Activated naive CD4-positive, alpha-beta T cell treated with anti-CD3 and anti-CD28 coated beads for 36 hours (primary cell): ENCODE measurements at regions not wholly inside any gene's neighbourhood (a gene's known extent, or its start where the extent isn't known, plus 50 kb on each side); places are given as distances from the start of the nearest gene placed in this dataset.

ENCODE experiments used
- CTCF ChIA-PET: fragments of 350-600 bp; sonication (Branson Sonifier 250); formaldehyde crosslinking; loops from one replicate; lab custom pipeline; 2021; ENCODE audit warnings: antibody characterized with exemption; lab: Charles Lee
- DNase-seq: peaks from one replicate; pipeline ENCODE4 v3.0.0-alpha.2; 2020
- H3K27ac Mint-ChIP-seq: one replicate; pipeline ENCODE4 v1.8.0; 2021; ENCODE audit warnings: mild to moderate bottlenecking, mixed read lengths
- H3K27me3 Mint-ChIP-seq: one replicate; pipeline ENCODE4 v1.8.0; 2021; ENCODE audit warnings: low read depth, mixed read lengths
- H3K36me3 Mint-ChIP-seq: one replicate; pipeline ENCODE4 v1.8.0; 2021; ENCODE audit warnings: low read depth, mixed read lengths
- H3K4me1 Mint-ChIP-seq: one replicate; pipeline ENCODE4 v1.8.0; 2021; ENCODE audit warnings: low read depth, mixed read lengths
- H3K4me3 Mint-ChIP-seq: one replicate; pipeline ENCODE4 v1.8.0; 2021; ENCODE audit warnings: mild to moderate bottlenecking, moderate library complexity, mixed read lengths
- H3K9me3 Mint-ChIP-seq: one replicate; pipeline ENCODE4 v1.8.0; 2021; ENCODE audit warnings: mixed read lengths
- intact Hi-C: fragments of 100-400 bp; cut with micrococcal nuclease; formaldehyde crosslinking; loops from one replicate; pipeline ENCODE4 v1.15.1; 2023

DNA sequence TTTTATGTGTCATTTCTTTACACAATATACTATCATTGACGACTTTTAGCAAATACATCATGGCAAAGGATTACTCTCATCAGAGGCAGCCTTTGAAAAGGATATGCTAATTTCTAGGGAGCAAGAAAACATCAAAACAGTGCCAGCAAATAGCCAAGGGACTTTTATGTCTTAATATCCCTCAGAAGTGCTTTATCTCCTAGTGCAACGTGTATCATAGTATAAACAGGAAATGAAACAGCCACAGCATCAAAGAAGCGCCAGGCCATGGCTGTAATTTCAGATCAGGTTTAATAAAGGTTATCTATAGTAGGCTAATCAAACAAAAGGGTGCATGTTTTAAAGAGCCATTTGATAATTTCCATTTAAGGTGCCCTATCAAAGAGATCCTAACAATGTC lies 159.9 kb downstream of the AXIN2 start:
- intact Hi-C loops: no loop called here
- Mint-ChIP-seq H3K27me3 (peaks cover 3% of the 10 kb centered on the region), H3K4me3 (no peak overlapping the region), H3K4me1 (no peaks in the 10 kb centered on the region), H3K27ac (no peak overlapping the region), H3K9me3 (no peaks in the 10 kb centered on the region), H3K36me3 (no peaks in the 10 kb centered on the region)
- CTCF ChIA-PET: no interaction called here
- no peak for DNase-seq

DNA sequence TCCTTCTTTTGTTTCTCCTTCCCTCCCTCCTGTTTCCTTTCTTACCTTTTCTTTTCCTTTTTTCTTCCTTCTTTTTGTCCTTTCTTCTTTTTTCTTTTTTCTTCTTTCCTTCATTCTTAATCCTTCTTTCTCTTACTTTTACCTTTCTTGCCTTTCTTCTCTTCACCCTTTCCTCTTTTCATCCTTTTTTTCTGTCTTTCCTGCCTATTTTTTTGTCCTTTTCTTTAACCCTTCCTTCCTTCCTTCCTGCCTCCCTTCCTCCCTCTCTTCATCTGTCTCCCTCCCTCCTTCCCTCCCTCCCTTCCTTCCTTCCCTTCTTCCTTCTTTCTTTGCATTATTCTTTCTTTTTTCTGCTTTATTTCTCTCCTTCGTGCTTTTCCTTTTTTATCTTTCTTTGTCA lies 160.7 kb downstream of the AXIN2 start:
- Mint-ChIP-seq H3K27me3 (peaks cover 3% of the 10 kb centered on the region), H3K4me3 (no peak overlapping the region), H3K36me3 (no peaks in the 10 kb centered on the region), H3K4me1 (no peaks in the 10 kb centered on the region), H3K27ac (no peak overlapping the region), H3K9me3 (no peaks in the 10 kb centered on the region)
- intact Hi-C loops: no loop called here
- no peak for DNase-seq
- CTCF ChIA-PET: no interaction called here

DNA sequence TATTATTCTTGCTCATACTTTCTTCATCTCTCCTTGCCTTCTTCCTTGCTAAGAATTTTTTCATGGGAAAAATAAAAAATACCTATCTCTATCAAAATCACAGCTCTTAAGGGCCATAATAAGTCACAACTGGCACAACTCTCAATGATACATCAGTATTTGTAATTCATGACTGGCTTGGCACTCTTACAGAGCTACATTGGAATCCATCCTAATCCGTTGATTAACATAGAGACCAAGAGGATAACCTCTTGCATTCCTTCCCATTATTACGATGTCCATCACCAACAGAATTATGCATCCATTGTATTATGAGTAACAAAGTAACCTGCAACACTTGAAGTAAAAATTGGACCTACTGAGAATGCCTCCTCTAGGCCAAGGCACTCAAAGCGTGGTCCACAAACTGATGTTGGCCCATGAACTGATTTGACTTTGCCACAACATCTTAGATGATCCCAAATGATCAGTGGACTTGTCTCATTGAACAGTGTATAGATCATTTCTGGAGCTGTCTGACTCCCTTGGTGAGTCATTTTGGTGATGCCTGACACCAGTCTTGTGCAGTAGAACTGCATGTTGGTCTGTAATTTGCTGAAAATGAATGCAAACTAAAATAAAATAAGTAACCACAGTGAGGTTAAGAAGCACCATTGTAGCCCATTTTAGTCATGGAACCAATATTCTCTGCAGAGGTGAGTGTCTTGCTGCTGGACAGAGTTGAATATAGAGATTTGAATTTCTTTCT lies 163.2 kb downstream of the AXIN2 start:
- Mint-ChIP-seq H3K9me3 (no peaks in the 10 kb centered on the region), H3K4me3 (no peak overlapping the region), H3K27me3 (no peaks in the 10 kb centered on the region), H3K36me3 (no peaks in the 10 kb centered on the region), H3K4me1 (peaks cover 19% of the 10 kb centered on the region), H3K27ac (no peak overlapping the region)
- DNase-seq: no peak
- CTCF ChIA-PET: no interaction called here
- intact Hi-C loops: no loop called here

DNA sequence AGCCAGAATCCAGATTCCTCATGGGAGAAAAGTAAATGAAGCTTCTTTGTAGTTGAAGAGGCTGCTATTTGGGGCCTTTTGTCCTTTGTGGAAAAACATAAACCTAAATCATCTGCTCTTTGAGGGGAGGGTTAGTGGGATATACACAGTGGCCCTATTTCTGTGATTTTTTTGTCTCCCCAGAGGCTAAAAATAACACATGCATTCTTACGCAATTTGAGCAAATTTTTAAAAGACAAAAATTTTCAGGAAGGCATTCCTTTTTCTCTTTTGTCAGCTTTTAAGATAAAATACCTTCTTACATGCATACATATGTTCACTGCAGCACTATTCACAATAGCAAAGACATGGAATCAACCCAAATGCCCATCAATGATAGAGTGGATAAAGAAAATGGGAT lies 165.5 kb downstream of the AXIN2 start:
- no peak overlapping the region for H3K4me3 Mint-ChIP-seq
- no peaks in the 10 kb centered on the region for H3K9me3 Mint-ChIP-seq
- no peaks in the 10 kb centered on the region for H3K36me3 Mint-ChIP-seq
- H3K4me1 Mint-ChIP-seq: peaks cover 21% of the 10 kb centered on the region
- no peak for DNase-seq
- H3K27ac Mint-ChIP-seq: no peak overlapping the region
- CTCF ChIA-PET: interaction anchor here (1.3 kb wide), 1 partner anchor 163 kb away, joined by 3 read pairs; no protein-coding TSS in a partner anchor
- intact Hi-C loops: no loop called here
- H3K27me3 Mint-ChIP-seq: no peaks in the 10 kb centered on the region

DNA sequence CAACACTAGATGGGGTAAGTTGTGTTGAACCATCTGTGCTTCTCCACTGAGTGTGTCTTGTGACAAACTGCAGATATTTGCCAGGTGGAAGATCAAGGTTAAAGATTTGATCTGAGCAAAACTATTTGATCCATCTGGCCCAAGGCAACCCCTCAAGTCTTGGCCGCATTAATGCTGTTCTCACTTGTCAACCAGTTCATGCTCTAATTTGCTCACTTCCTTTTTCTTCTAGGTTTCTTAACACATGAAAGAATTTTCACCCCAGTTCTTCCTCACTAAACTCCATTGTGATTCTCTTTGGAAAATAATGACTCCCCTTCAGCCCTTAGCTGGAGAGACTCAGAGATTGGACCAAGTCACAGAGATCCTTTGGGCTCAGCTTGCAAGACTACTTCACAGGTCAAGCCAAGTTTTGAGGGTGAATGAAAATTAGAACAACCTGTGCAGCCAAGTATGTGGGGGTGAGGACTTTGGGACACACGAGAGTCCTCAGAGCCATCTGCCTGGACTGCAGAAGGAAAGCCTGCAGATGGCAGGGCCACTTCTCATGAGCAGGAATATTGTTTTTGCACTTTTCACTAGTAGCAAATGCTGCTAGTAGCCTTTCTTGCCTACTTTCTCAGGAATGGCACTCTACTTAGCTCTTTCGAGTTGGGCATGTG lies 166.5 kb downstream of the AXIN2 start:
- Mint-ChIP-seq H3K36me3 (no peaks in the 10 kb centered on the region), H3K9me3 (no peaks in the 10 kb centered on the region), H3K4me3 (no peak overlapping the region), H3K27ac (no peak overlapping the region), H3K27me3 (no peaks in the 10 kb centered on the region), H3K4me1 (peaks cover 21% of the 10 kb centered on the region)
- intact Hi-C loops: no loop called here
- CTCF ChIA-PET: no interaction called here
- DNase-seq: no peak

DNA sequence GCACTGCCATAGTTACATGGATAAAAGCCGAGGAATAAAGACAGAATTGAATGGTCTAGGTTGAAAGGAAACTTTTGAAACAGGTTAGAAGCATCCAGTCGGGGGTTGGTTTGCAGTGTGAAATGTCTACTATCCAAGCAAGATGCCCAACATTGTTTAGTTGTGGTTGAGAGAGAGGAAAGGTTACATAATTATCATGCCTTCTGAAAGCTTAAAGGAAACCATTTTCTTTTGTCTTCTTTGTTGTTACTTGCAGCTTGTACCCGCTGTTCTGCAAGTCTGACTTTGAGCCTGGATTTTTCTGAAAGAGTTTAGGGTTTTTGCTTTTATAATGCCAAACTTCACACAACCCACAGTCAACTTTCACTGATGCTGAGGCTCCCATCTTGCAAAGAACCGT lies 167.9 kb downstream of the AXIN2 start:
- H3K36me3 Mint-ChIP-seq: no peaks in the 10 kb centered on the region
- intact Hi-C loops: no loop called here
- H3K27ac Mint-ChIP-seq: no peak overlapping the region
- CTCF ChIA-PET: no interaction called here
- no peak for DNase-seq
- peaks cover 21% of the 10 kb centered on the region for H3K4me1 Mint-ChIP-seq
- no peak overlapping the region for H3K4me3 Mint-ChIP-seq
- no peaks in the 10 kb centered on the region for H3K27me3 Mint-ChIP-seq
- H3K9me3 Mint-ChIP-seq: no peaks in the 10 kb centered on the region

DNA sequence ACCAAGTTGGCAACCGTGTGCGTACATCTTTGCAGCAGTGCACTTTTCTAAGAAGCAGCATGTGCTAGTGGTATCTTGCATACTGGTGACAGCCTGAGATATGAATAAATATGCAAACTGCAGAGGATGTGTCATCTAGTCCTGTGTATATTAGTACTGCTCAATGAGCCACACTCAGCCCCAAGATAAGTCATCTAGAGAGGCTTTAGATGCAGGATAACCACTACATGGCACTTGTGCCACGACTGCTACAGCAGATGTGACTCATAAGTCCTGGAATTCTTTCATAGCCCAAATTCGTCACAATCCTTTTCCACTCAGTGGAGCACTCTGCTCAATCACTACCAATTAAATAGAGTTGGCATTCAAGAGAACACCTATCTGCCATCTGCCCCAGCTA lies 171.5 kb downstream of the AXIN2 start:
- CTCF ChIA-PET: no interaction called here
- Mint-ChIP-seq H3K4me3 (no peak overlapping the region), H3K4me1 (peaks cover 17% of the 10 kb centered on the region), H3K9me3 (no peaks in the 10 kb centered on the region), H3K36me3 (no peaks in the 10 kb centered on the region), H3K27ac (no peak overlapping the region), H3K27me3 (no peaks in the 10 kb centered on the region)
- no peak for DNase-seq
- intact Hi-C loops: no loop called here

DNA sequence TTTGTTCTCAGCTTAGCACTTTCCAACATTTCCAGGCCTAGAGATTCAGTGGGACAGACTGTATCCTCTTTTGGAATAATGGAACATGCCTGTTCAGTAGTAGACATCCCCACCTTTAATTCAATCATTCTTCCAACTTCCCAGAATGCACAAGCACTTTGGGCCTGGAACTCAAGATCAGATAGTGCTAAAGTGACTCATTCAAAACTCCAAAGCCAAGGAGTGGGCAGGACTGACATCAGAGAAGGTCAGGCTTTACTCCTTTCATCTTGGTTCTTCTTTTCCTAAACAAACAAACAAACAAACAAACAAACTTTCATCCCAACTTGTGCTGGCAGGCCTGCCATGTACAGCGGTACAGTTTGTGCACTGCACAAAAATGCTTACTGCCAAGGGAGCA lies 172.0 kb downstream of the AXIN2 start:
- Mint-ChIP-seq H3K4me1 (peaks cover 12% of the 10 kb centered on the region), H3K27ac (no peak overlapping the region), H3K9me3 (no peaks in the 10 kb centered on the region), H3K4me3 (no peak overlapping the region), H3K27me3 (no peaks in the 10 kb centered on the region), H3K36me3 (no peaks in the 10 kb centered on the region)
- no peak for DNase-seq
- intact Hi-C loops: no loop called here
- CTCF ChIA-PET: interaction anchor here (1.0 kb wide), 1 partner anchor 95 kb away, joined by 4 read pairs; no protein-coding TSS in a partner anchor

DNA sequence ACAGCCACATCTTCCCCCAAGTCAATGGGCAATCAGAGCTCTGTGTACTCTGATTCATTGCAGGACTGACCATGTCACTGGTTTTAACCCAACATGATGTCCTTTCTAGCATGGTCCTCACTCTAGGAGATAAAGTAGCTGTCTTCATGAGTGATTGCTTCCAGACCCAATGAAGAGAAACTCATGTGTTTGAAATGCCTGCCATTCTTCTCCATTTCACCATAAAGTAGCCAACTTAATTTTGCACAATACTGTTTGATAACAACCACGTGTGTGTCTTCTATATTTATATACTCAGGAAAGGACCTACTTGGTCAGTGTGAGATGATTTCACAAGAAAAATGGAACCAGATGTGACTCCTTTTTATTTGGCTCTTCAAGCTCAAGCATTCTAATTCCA lies 172.5 kb downstream of the AXIN2 start:
- no peak overlapping the region for H3K27ac Mint-ChIP-seq
- DNase-seq: no peak
- H3K4me3 Mint-ChIP-seq: no peak overlapping the region
- no peaks in the 10 kb centered on the region for H3K27me3 Mint-ChIP-seq
- H3K36me3 Mint-ChIP-seq: no peaks in the 10 kb centered on the region
- peaks cover 9% of the 10 kb centered on the region for H3K4me1 Mint-ChIP-seq
- CTCF ChIA-PET: interaction anchor here (1.0 kb wide), 1 partner anchor 95 kb away, joined by 4 read pairs; no protein-coding TSS in a partner anchor
- intact Hi-C loops: no loop called here
- no peaks in the 10 kb centered on the region for H3K9me3 Mint-ChIP-seq

DNA sequence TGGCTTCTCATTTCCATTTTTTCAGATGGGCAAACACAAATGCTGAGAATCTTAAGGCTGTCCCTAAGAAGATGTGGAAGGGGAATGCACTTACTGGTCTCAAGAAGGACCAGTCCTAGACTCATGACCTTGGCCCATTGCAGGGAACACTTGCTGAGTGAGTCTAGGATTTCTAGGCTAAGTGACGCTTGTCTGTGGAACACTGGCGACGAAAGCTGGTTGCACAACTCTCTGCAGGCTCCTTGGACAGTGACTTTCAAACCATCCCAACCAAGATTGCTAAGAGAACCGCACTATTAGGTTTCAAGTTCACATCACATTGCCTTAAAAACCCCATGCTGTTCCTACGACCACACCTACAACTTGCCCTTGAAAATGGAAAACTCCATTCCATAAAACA lies 174.1 kb downstream of the AXIN2 start:
- DNase-seq: no peak
- no peaks in the 10 kb centered on the region for H3K4me1 Mint-ChIP-seq
- H3K36me3 Mint-ChIP-seq: no peaks in the 10 kb centered on the region
- H3K9me3 Mint-ChIP-seq: no peaks in the 10 kb centered on the region
- H3K4me3 Mint-ChIP-seq: no peak overlapping the region
- H3K27ac Mint-ChIP-seq: no peak overlapping the region
- intact Hi-C loops: no loop called here
- H3K27me3 Mint-ChIP-seq: no peaks in the 10 kb centered on the region
- CTCF ChIA-PET: interaction anchor here (0.9 kb wide), 1 partner anchor 14 kb away, joined by 3 read pairs; no protein-coding TSS in a partner anchor

DNA sequence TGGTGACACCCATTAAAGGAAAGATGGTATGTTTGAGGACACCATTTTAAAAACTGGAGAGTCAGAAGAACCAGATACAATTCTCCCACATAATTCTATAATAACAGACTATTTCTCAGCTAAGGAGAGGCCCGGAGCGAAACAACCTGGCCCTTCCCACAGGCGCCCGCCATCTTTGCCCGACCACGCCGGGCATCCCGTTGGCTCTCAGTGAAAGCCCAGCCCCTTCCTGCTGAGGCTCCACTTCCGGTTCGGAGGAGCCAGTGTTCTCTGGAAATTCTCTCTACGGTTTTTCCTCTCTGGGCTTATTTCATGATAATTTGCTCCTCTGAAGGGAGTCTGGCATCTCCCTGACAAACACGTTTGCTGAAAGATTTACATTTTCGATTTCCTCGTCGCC lies 175.7 kb downstream of the AXIN2 start:
- intact Hi-C loops: no loop called here
- H3K4me3 Mint-ChIP-seq: no peak overlapping the region
- CTCF ChIA-PET: no interaction called here

DNA sequence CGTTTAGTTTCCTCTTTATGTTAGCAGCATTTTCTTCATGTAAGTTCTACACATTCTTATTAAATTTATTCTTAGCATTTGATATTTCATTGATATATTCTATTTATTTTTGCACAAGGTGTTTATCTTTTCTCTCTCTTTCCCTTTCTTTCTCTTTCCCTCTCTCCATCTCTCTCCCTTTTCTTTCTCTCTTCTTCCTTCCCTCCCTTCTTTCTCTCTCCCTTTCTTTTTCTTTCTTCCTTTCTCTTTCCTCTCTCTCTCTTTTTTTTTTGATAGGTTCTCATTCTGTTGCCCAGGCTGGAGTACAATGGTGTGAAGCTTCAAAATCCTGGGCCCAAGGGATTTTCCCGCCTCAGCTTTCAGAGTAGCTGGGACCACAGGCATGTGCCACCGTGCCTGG lies 176.4 kb downstream of the AXIN2 start:
- no peak for DNase-seq
- Mint-ChIP-seq H3K27me3 (no peaks in the 10 kb centered on the region), H3K27ac (no peak overlapping the region), H3K4me3 (no peak overlapping the region), H3K4me1 (no peaks in the 10 kb centered on the region), H3K36me3 (no peaks in the 10 kb centered on the region), H3K9me3 (peaks cover 6% of the 10 kb centered on the region)
- intact Hi-C loops: no loop called here
- CTCF ChIA-PET: no interaction called here

More for the DNA sequence above, 175.7 kb downstream of the AXIN2 start:
- Mint-ChIP-seq H3K36me3 (no peaks in the 10 kb centered on the region), H3K9me3 (peaks cover 1% of the 10 kb centered on the region), H3K27ac (no peak overlapping the region), H3K4me1 (no peaks in the 10 kb centered on the region), H3K27me3 (no peaks in the 10 kb centered on the region)
- no peak for DNase-seq

DNA sequence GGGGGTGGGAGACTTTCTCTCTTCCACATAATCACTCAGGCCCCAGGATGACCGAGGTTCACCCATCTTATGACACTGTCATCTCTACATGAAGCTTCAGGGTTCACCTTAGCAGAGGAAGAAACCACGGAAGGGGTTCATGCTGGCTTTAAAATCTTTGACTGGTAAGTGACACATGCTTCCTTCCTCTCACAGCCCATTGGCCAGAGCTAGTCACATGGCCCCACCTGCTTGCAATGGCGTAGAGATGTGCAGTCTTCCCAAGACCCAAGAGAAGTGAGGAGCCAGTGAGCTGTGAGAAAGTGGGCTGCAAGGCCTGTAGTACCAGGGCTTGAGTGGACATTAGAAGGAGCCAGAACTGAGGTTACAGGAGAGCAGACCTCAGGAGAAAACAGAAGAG lies 180.3 kb downstream of the AXIN2 start:
- intact Hi-C loops: no loop called here
- Mint-ChIP-seq H3K36me3 (no peaks in the 10 kb centered on the region), H3K27ac (no peak overlapping the region), H3K9me3 (peaks cover 6% of the 10 kb centered on the region), H3K4me1 (no peaks in the 10 kb centered on the region), H3K4me3 (no peak overlapping the region), H3K27me3 (no peaks in the 10 kb centered on the region)
- CTCF ChIA-PET: no interaction called here
- no peak for DNase-seq
